Activated B cell treated with CpG ODN at 0.5 μM for 24 hours (primary cell): ENCODE measurements at regions not wholly inside any gene's neighbourhood (a gene's known extent, or its start where the extent isn't known, plus 50 kb on each side); places are given as distances from the start of the nearest gene placed in this dataset.

Source experiments
- ATAC-seq: fragments of 200-7000 bp; cut with Tn5 transposase; one replicate; pipeline ENCODE4 v1.10.0; 2021; ENCODE audit warnings: low read depth, mild to moderate bottlenecking, moderate library complexity
- CTCF ChIA-PET: fragments of 350-600 bp; sonication (Branson Sonifier 250); formaldehyde crosslinking; loops from one replicate; lab custom pipeline; 2021; ENCODE audit warnings: antibody characterized with exemption; lab: Charles Lee
- POLR2A ChIA-PET: fragments of 350-600 bp; sonication (Branson Sonifier 250); formaldehyde crosslinking; loops from one replicate; lab custom pipeline; 2021; ENCODE audit warnings: antibody characterized with exemption; lab: Charles Lee
- DNase-seq: peaks from one replicate; pipeline ENCODE4 v3.0.0; 2022
- H3K27ac Mint-ChIP-seq: one replicate; pipeline ENCODE4 v1.8.0; 2020; ENCODE audit warnings: mixed read lengths
- H3K27me3 Mint-ChIP-seq: one replicate; pipeline ENCODE4 v1.8.0; 2021; ENCODE audit warnings: mixed read lengths
- H3K36me3 Mint-ChIP-seq: one replicate; pipeline ENCODE4 v1.8.0; 2021; ENCODE audit warnings: low read depth, mixed read lengths
- H3K4me1 Mint-ChIP-seq: one replicate; pipeline ENCODE4 v1.8.0; 2021; ENCODE audit warnings: mixed read lengths
- H3K4me3 Mint-ChIP-seq: one replicate; pipeline ENCODE4 v1.8.0; 2020; ENCODE audit warnings: mild to moderate bottlenecking, mixed read lengths
- H3K9me3 Mint-ChIP-seq: one replicate; pipeline ENCODE4 v1.8.0; 2020; ENCODE audit warnings: mixed read lengths
- intact Hi-C: fragments of 100-400 bp; cut with micrococcal nuclease; formaldehyde crosslinking; loops from one replicate; pipeline ENCODE4 v1.15.1; 2024
- TF ChIP-seq, protein P1 (sequence below): fragments of 200-600 bp; IDR thresholded peaks from one replicate; pipeline ENCODE4 v1.8.0; 2022; ENCODE audit warnings: antibody characterized with exemption, mild to moderate bottlenecking

DNA sequence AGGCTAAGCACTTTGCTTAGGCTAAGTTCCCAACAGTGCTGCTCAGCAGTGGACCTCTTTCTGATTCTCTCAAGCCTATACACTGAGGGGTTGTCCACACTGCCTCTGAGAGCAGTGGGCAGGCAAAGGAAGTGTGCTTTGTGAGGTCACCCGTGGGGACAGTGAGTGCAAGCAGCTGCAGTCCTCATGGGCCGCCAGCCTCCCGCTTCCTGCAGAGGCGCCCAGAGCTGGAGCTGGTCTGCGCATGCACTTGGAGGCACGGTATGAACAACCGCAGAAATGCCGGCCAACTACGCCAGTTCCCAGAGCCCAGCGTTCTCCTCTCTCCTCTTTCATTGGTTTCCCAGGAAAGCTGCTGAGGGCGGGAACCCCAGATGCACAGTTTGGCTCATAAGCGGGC, 149.5 kb upstream of the DLX2 start:
- TF ChIP-seq, protein P1, sequence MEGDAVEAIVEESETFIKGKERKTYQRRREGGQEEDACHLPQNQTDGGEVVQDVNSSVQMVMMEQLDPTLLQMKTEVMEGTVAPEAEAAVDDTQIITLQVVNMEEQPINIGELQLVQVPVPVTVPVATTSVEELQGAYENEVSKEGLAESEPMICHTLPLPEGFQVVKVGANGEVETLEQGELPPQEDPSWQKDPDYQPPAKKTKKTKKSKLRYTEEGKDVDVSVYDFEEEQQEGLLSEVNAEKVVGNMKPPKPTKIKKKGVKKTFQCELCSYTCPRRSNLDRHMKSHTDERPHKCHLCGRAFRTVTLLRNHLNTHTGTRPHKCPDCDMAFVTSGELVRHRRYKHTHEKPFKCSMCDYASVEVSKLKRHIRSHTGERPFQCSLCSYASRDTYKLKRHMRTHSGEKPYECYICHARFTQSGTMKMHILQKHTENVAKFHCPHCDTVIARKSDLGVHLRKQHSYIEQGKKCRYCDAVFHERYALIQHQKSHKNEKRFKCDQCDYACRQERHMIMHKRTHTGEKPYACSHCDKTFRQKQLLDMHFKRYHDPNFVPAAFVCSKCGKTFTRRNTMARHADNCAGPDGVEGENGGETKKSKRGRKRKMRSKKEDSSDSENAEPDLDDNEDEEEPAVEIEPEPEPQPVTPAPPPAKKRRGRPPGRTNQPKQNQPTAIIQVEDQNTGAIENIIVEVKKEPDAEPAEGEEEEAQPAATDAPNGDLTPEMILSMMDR = no peak
- DNase-seq (no peak), ATAC-seq (no peak)
- ChIA-PET CTCF (no interaction called here), POLR2A (no interaction called here)
- Mint-ChIP-seq H3K4me3 (no peak overlapping the region), H3K27me3 (peaks cover 6% of the 10 kb centered on the region), H3K4me1 (no peaks in the 10 kb centered on the region), H3K36me3 (no peaks in the 10 kb centered on the region), H3K27ac (no peak overlapping the region), H3K9me3 (no peaks in the 10 kb centered on the region)
- intact Hi-C loops = no loop called here

DNA sequence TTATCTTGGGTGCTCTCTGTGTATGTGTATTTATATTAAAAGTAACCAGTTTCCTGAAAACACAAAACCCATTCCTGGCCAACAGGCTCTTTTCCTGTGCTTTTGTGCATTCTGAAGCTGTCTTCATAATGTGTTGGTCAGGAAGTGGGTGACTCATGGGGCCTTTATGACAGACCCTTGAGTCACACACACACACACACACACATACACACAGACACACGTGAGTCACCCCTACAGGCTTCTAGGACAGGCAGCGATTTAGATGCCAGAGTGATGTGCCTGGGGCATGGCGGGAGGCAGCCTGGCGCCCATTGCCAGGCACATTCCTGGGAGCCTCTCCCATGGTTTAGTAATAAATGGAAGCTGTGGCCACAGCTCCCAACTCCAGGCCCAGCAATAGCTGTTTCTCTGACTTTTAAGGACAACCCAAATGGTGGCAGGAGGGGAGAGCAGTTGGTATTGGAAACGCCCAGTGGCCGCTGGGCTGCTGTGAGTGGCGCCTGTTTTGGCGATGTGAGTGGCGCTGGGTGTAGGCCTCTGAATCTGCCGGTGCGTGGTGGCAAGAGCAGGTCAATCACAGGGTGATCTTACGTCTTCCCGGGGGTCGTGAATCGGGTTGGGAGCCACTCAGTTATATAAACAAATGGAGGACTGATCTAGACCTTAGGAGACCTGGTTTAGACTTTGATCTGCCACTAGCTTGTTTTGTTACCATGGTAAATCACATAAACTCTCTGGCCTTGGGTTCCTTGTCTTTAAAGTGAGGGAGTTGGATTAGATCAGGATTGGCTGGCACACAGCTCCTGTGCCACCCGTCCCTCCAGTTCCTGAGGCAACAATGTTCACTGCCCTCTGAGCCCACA, 150.7 kb upstream of the DLX2 start:
- Mint-ChIP-seq H3K9me3 (no peaks in the 10 kb centered on the region), H3K4me1 (no peaks in the 10 kb centered on the region), H3K27me3 (peaks cover 4% of the 10 kb centered on the region), H3K27ac (no peak overlapping the region), H3K4me3 (no peak overlapping the region), H3K36me3 (no peaks in the 10 kb centered on the region)
- TF ChIP-seq, protein P1 = no peak
- ChIA-PET CTCF (no interaction called here), POLR2A (no interaction called here)
- ATAC-seq (no peak), DNase-seq (no peak)
- intact Hi-C loops = no loop called here

DNA sequence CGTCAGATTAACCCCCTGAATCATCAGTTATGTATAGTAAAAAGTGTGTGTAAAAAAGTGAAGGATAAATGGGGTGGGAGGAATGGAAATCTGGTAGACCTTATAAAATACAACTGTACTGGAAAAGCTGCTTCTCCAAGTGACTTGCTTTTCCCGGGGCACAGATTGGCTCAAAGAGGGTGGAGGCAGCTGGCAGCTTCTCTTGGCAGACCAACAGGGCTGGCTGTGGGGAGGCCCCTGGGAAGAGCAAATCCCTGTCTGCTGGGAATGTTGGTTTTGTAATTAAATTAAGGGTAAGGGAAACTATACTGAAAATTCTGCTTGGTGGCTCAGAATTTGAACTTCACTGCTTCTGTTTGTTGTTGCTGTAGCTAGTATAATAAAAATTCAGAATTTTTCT, 154.2 kb upstream of the DLX2 start:
- ATAC-seq (no peak), DNase-seq (no peak)
- H3K9me3 Mint-ChIP-seq = no peaks in the 10 kb centered on the region
- no peak overlapping the region for H3K27ac Mint-ChIP-seq
- intact Hi-C loops = no loop called here
- H3K4me3 Mint-ChIP-seq = no peak overlapping the region
- H3K36me3 Mint-ChIP-seq = no peaks in the 10 kb centered on the region
- ChIA-PET POLR2A (no interaction called here), CTCF (no interaction called here)
- H3K4me1 Mint-ChIP-seq = no peaks in the 10 kb centered on the region
- H3K27me3 Mint-ChIP-seq = peaks cover 4% of the 10 kb centered on the region
- TF ChIP-seq, protein P1 = no peak

DNA sequence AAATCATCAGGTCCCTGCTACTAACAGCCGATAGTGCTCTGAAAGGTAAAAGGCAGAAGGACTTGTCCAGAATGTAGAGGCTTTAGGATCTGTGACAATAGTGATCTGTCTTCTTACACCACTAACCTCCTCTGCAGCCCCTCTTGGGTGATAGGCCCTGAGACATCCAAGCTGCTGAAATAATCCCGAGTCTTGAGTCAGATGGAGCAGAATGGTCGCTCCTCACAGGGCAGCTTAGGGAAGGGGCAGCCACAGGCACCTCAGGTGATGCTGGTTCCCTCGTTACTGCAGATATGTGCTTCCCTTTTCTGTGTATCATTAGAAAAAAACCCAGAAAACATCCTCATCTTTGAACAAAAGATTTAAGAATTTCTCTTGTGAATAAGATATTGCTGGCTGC, 157.1 kb upstream of the DLX2 start:
- TF ChIP-seq, protein P1 = no peak
- ChIA-PET POLR2A (no interaction called here), CTCF (no interaction called here)
- no peak for ATAC-seq
- Mint-ChIP-seq H3K27me3 (peaks cover 2% of the 10 kb centered on the region), H3K36me3 (no peaks in the 10 kb centered on the region), H3K9me3 (no peaks in the 10 kb centered on the region), H3K4me1 (no peaks in the 10 kb centered on the region), H3K27ac (no peak overlapping the region), H3K4me3 (no peak overlapping the region)
- no peak for DNase-seq
- intact Hi-C loops = no loop called here

DNA sequence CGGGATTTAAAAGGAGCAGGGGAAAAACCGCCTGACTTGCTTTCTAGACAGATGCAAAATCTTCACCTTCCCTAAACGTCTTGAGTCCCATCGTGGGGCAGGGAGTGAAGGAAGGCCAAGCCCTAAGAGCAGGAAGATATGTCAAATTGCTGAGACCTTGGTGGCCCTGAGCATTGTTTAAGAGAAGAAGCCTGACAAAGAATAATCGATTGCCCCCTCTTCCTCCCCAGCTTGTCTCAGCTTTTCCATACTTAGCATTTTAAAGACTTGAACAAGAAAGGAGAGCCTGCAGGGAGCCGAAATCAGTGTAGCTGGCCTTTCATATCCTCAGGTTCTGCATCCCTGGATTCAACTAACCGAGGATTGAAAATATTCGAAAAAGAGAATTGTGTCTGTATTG, 157.6 kb upstream of the DLX2 start:
- POLR2A ChIA-PET = no interaction called here
- TF ChIP-seq, protein P1 = no peak
- no peaks in the 10 kb centered on the region for H3K36me3 Mint-ChIP-seq
- H3K9me3 Mint-ChIP-seq = no peaks in the 10 kb centered on the region
- H3K27me3 Mint-ChIP-seq = peaks cover 2% of the 10 kb centered on the region
- intact Hi-C loops = no loop called here
- no peaks in the 10 kb centered on the region for H3K4me1 Mint-ChIP-seq
- CTCF ChIA-PET = no interaction called here
- H3K27ac Mint-ChIP-seq = no peak overlapping the region
- DNase-seq (no peak), ATAC-seq (no peak)
- H3K4me3 Mint-ChIP-seq = no peak overlapping the region
